Neuronal stem cell (in vitro differentiated cells): ENCODE measurements at regions not wholly inside any gene's neighbourhood (a gene's known extent, or its start where the extent isn't known, plus 50 kb on each side); places are given as distances from the start of the nearest gene placed in this dataset.

Experiments used
- DNase-seq: peaks from one replicate; pipeline ENCODE4 v3.0.0-alpha.2; 2013; ENCODE audit warnings: low spot score
- H2AFZ ChIP-seq: one replicate; pipeline ENCODE4 v1.6.1; 2013; ENCODE audit warnings: mild to moderate bottlenecking, low read length, inconsistent platforms
- H2AK5ac ChIP-seq: 2 replicates; pipeline ENCODE4 v1.6.1; 2013; ENCODE audit warnings: low read depth, mild to moderate bottlenecking, inconsistent platforms, low read length, moderate library complexity, mixed read lengths
- H2BK120ac ChIP-seq: 2 replicates; pipeline ENCODE4 v1.6.1; 2013; ENCODE audit warnings: low read depth, mild to moderate bottlenecking, inconsistent platforms, low read length, moderate library complexity, mixed read lengths
- H2BK12ac ChIP-seq: one replicate; pipeline ENCODE4 v1.6.1; 2013; ENCODE audit warnings: low read length, inconsistent platforms
- H2BK15ac ChIP-seq: 2 replicates; pipeline ENCODE4 v1.6.1; 2013; ENCODE audit warnings: mild to moderate bottlenecking, low read length, inconsistent platforms, mixed read lengths
- H2BK5ac ChIP-seq: one replicate; pipeline ENCODE4 v1.6.1; 2013; ENCODE audit warnings: inconsistent platforms, mild to moderate bottlenecking, low read length, moderate library complexity
- H3K14ac ChIP-seq: one replicate; pipeline ENCODE4 v1.6.1; 2013; ENCODE audit warnings: low read length, inconsistent platforms
- H3K18ac ChIP-seq: 2 replicates; pipeline ENCODE4 v1.6.1; 2013; ENCODE audit warnings: low read length, inconsistent platforms
- H3K23ac ChIP-seq: 2 replicates; pipeline ENCODE4 v1.6.1; 2013; ENCODE audit warnings: low read depth, mild to moderate bottlenecking, mixed read lengths, low read length, inconsistent platforms; ENCODE audit not compliant: poor library complexity
- H3K27ac ChIP-seq: replicated peaks from 3 replicates; pipeline ENCODE4 v1.5.1; 2013; ENCODE audit warnings: low read length, inconsistent platforms
- H3K27me3 ChIP-seq, 3 experiments: 2 replicates each; pipeline ENCODE4 v1.6.1; 2013; ENCODE audit warnings: low read length in 3 of 3, mild to moderate bottlenecking in 2 of 3, inconsistent platforms in 1 of 3, low read depth in 1 of 3, mixed read lengths in 1 of 3, moderate library complexity in 1 of 3; ENCODE audit not compliant: control insufficient read depth in 3 of 3, insufficient read depth in 3 of 3
- H3K36me3 ChIP-seq, 2 donors: replicated peaks in 1 of 2; 2 replicates each; pipeline ENCODE4 v1.6.1; 2013; ENCODE audit warnings: low read length in 2 of 2; ENCODE audit not compliant: control insufficient read depth in 2 of 2, insufficient read depth in 2 of 2
- H3K4ac ChIP-seq: 2 replicates; pipeline ENCODE4 v1.6.1; 2013; ENCODE audit warnings: inconsistent platforms, mild to moderate bottlenecking, low read length, moderate library complexity
- H3K4me1 ChIP-seq, 2 donors: 1 replicate in 1 of 2; 2 replicates in 1 of 2; pipeline ENCODE4 v1.6.1; 2013; ENCODE audit warnings: low read length in 2 of 2, low read depth in 1 of 2; ENCODE audit not compliant: control insufficient read depth in 2 of 2, insufficient read depth in 1 of 2
- H3K4me2 ChIP-seq: one replicate; pipeline ENCODE4 v1.6.1; 2013; ENCODE audit warnings: mild to moderate bottlenecking, low read length, inconsistent platforms; ENCODE audit not compliant: insufficient read depth, poor library complexity, severe bottlenecking
- H3K4me3 ChIP-seq, 2 donors: 2 replicates each; pipeline ENCODE4 v1.5.1; 2013; ENCODE audit warnings: low read length in 2 of 2, mild to moderate bottlenecking in 2 of 2, inconsistent platforms in 1 of 2, moderate library complexity in 1 of 2
- H3K79me1 ChIP-seq: one replicate; pipeline ENCODE4 v1.6.1; 2013; ENCODE audit warnings: low read depth, mild to moderate bottlenecking, inconsistent platforms, low read length, moderate library complexity
- H3K9ac ChIP-seq: one replicate; pipeline ENCODE4 v1.6.1; 2013; ENCODE audit warnings: mild to moderate bottlenecking, low read depth, low read length, inconsistent platforms; ENCODE audit not compliant: poor library complexity
- H3K9me3 ChIP-seq, 2 donors: replicated peaks in 1 of 2; 2 replicates each; pipeline versions ENCODE3 to v1.6.1; 2013; ENCODE audit warnings: low read length in 2 of 2, mild to moderate bottlenecking in 2 of 2, inconsistent platforms in 1 of 2, low read depth in 1 of 2, mixed read lengths in 1 of 2, moderate library complexity in 1 of 2; ENCODE audit not compliant: control insufficient read depth in 2 of 2, insufficient read depth in 1 of 2
- H4K8ac ChIP-seq: one replicate; pipeline ENCODE4 v1.6.1; 2013; ENCODE audit warnings: low read depth, mild to moderate bottlenecking, inconsistent platforms, low read length, moderate library complexity
- H4K91ac ChIP-seq: one replicate; pipeline ENCODE4 v1.6.1; 2013; ENCODE audit warnings: low read length, low read depth, mild to moderate bottlenecking, inconsistent platforms; ENCODE audit not compliant: poor library complexity
- WGBS, 2 donors: extraction: QIAGEN DNeasy Blood & Tissue Kit; methylation state at CpG; one replicate each; pipeline ENCODE4 v1.1.7; 2013; ENCODE audit warnings: missing lambda C conversion rate in 2 of 2, mixed read lengths in 1 of 2; ENCODE audit not compliant: insufficient read length in 2 of 2, insufficient replicate concordance in 1 of 2; ENCODE audit errors: extremely low coverage in 2 of 2; 5-methylcytosine and 5-hydroxymethylcytosine counted together

- Histone ChIP-seq H2BK15ac (no peak overlapping the region), H2BK120ac (no peak overlapping the region), H3K79me1 (no peaks in the 10 kb centered on the region), H2AFZ (no peak overlapping the region), H3K36me3 (no peaks in the 10 kb centered on the region), H2BK12ac (no peak overlapping the region), H3K4me2 (no peak overlapping the region), H3K27ac (no peak overlapping the region), H3K23ac (no peak overlapping the region), H3K4me3 (no peak overlapping the region), H3K14ac (no peak overlapping the region), H3K27me3 (peaks cover 0 to 11% (median 4%) of the 10 kb centered on the region in 3 experiments), H3K9me3 (no peaks in the 10 kb centered on the region), H3K9ac (no peak overlapping the region), H3K4me1 (peaks cover 0 to 32% of the 10 kb centered on the region in 2 donors), H2AK5ac (peak overlapping the region; percentile 4), H2BK5ac (no peak overlapping the region), H4K91ac (no peak overlapping the region), H4K8ac (no peak overlapping the region), H3K4ac (no peak overlapping the region), H3K18ac (no peak overlapping the region)
- DNase-seq: no peak
- no CpG with 5 or more reads among the region's 9 CpGs for WGBS, 2 donors
Measured at GRCh38 chr15:70193734-70194133, 96.0 kb upstream of the TLE3 start.

GRCh38 chr15:70192490-70192889 lies 94.8 kb upstream of the TLE3 start:
- Histone ChIP-seq H2BK12ac (no peak overlapping the region), H3K79me1 (no peaks in the 10 kb centered on the region), H3K4ac (no peak overlapping the region), H2BK15ac (no peak overlapping the region), H2AK5ac (no peak overlapping the region), H3K4me1 (peaks cover 0 to 23% of the 10 kb centered on the region in 2 donors), H3K9me3 (no peaks in the 10 kb centered on the region), H3K23ac (no peak overlapping the region), H3K4me2 (no peak overlapping the region), H2BK5ac (no peak overlapping the region), H4K91ac (no peak overlapping the region), H3K27ac (no peak overlapping the region), H3K36me3 (no peaks in the 10 kb centered on the region), H3K27me3 (peaks cover 0 to 11% (median 4%) of the 10 kb centered on the region in 3 experiments), H3K4me3 (no peak overlapping the region), H4K8ac (no peak overlapping the region), H2AFZ (no peak overlapping the region), H3K18ac (no peak overlapping the region), H3K14ac (no peak overlapping the region), H3K9ac (no peak overlapping the region), H2BK120ac (no peak overlapping the region)
- no CpG with 5 or more reads among the region's 9 CpGs for WGBS, 2 donors
- DNase-seq: no peak

GRCh38 chr15:70192041-70192440 lies 94.3 kb upstream of the TLE3 start:
- H3K9ac ChIP-seq: no peak overlapping the region
- no peak overlapping the region for H3K4ac ChIP-seq
- H3K4me2 ChIP-seq: no peak overlapping the region
- no peak overlapping the region for H3K18ac ChIP-seq
- H3K27ac ChIP-seq: no peak overlapping the region
- H2BK12ac ChIP-seq: no peak overlapping the region
- H4K8ac ChIP-seq: no peak overlapping the region
- no peaks in the 10 kb centered on the region for H3K9me3 ChIP-seq
- DNase-seq: no peak
- H3K14ac ChIP-seq: no peak overlapping the region
- no peak overlapping the region for H2BK5ac ChIP-seq
- H2BK120ac ChIP-seq: no peak overlapping the region
- H4K91ac ChIP-seq: no peak overlapping the region
- WGBS, 2 donors: no CpG with 5 or more reads among the region's 3 CpGs
- peaks cover 0 to 19% of the 10 kb centered on the region in 2 donors for H3K4me1 ChIP-seq
- H3K36me3 ChIP-seq: no peaks in the 10 kb centered on the region
- no peak overlapping the region for H2BK15ac ChIP-seq
- H3K23ac ChIP-seq: no peak overlapping the region
- no peak overlapping the region for H2AK5ac ChIP-seq
- H3K79me1 ChIP-seq: no peaks in the 10 kb centered on the region
- no peak overlapping the region for H2AFZ ChIP-seq
- H3K27me3 ChIP-seq: peaks cover 0 to 11% (median 4%) of the 10 kb centered on the region in 3 experiments
- H3K4me3 ChIP-seq: no peak overlapping the region

- Histone ChIP-seq H2BK12ac (no peak overlapping the region), H2AFZ (no peak overlapping the region), H2BK5ac (no peak overlapping the region), H4K8ac (no peak overlapping the region), H3K27ac (no peak overlapping the region), H3K18ac (no peak overlapping the region), H2BK15ac (no peak overlapping the region), H3K23ac (no peak overlapping the region), H3K36me3 (no peaks in the 10 kb centered on the region), H2AK5ac (peak overlapping the region; percentile 2), H3K9me3 (no peaks in the 10 kb centered on the region), H3K9ac (no peak overlapping the region), H3K4ac (no peak overlapping the region), H2BK120ac (no peak overlapping the region), H3K14ac (no peak overlapping the region), H3K4me1 (peaks cover 0 to 9% of the 10 kb centered on the region in 2 donors), H4K91ac (no peak overlapping the region), H3K4me3 (no peak overlapping the region), H3K79me1 (no peaks in the 10 kb centered on the region), H3K27me3 (peaks cover 0 to 8% (median 4%) of the 10 kb centered on the region in 3 experiments), H3K4me2 (no peak overlapping the region)
- WGBS, 2 donors: no CpG with 5 or more reads among the region's 5 CpGs
- DNase-seq: no peak
Measured at GRCh38 chr15:70190965-70191364, 93.2 kb upstream of the TLE3 start.
